Endothelial cell (in vitro differentiated cells): ENCODE measurements at regions not wholly inside any gene's neighbourhood (a gene's known extent, or its start where the extent isn't known, plus 50 kb on each side); places are given as distances from the start of the nearest gene placed in this dataset.

Experiments used
- DNase-seq: peaks from one replicate; pipeline ENCODE4 v3.0.0; 2021; ENCODE audit warnings: low spot score
- H3K27ac Mint-ChIP-seq: one replicate; pipeline ENCODE4 v1.8.0; 2021; ENCODE audit warnings: mixed read lengths, inconsistent platforms; ENCODE audit not compliant: unreplicated experiment
- H3K27me3 Mint-ChIP-seq: one replicate; pipeline ENCODE4 v1.8.0; 2021; ENCODE audit warnings: mild to moderate bottlenecking, moderate library complexity, mixed read lengths, inconsistent platforms; ENCODE audit not compliant: unreplicated experiment
- H3K36me3 Mint-ChIP-seq: one replicate; pipeline ENCODE4 v1.8.0; 2021; ENCODE audit warnings: mild to moderate bottlenecking, low read depth, mixed read lengths, inconsistent platforms; ENCODE audit not compliant: unreplicated experiment
- H3K4me1 Mint-ChIP-seq: one replicate; pipeline ENCODE4 v1.8.0; 2021; ENCODE audit warnings: mild to moderate bottlenecking, mixed read lengths, inconsistent platforms; ENCODE audit not compliant: unreplicated experiment
- H3K4me3 Mint-ChIP-seq: one replicate; pipeline ENCODE4 v1.8.0; 2021; ENCODE audit warnings: mild to moderate bottlenecking, mixed read lengths, inconsistent platforms; ENCODE audit not compliant: unreplicated experiment
- H3K9me3 Mint-ChIP-seq: one replicate; pipeline ENCODE4 v1.8.0; 2021; ENCODE audit warnings: mixed read lengths, inconsistent platforms; ENCODE audit not compliant: unreplicated experiment
- CTCF ChIP-seq: fragments of 200-600 bp; sonication (generic); IDR thresholded peaks from one replicate; pipeline ENCODE4 v1.5.0; 2021; ENCODE audit warnings: antibody characterized with exemption; ENCODE audit not compliant: unreplicated experiment

GRCh38 chr13:105830821-105831220 is 704.6 kb downstream of the EFNB2 start:
- Mint-ChIP-seq H3K9me3 (no peaks in the 10 kb centered on the region), H3K36me3 (no peaks in the 10 kb centered on the region), H3K4me3 (no peak overlapping the region), H3K27me3 (peaks cover 1% of the 10 kb centered on the region), H3K4me1 (peaks cover 16% of the 10 kb centered on the region), H3K27ac (no peak overlapping the region)
- no peak for DNase-seq
- TF ChIP-seq CTCF = no peak

- Mint-ChIP-seq H3K36me3 (no peaks in the 10 kb centered on the region), H3K27ac (peak overlapping the region; percentile 86), H3K4me3 (no peak overlapping the region), H3K9me3 (no peaks in the 10 kb centered on the region), H3K4me1 (peaks cover 12% of the 10 kb centered on the region), H3K27me3 (peaks cover 3% of the 10 kb centered on the region)
- peak; percentile 6 for DNase-seq
- no peak for TF ChIP-seq CTCF
Observed at GRCh38 chr13:105827111-105827809, 708.2 kb downstream of the EFNB2 start.

- Mint-ChIP-seq H3K36me3 (no peaks in the 10 kb centered on the region), H3K4me3 (no peak overlapping the region), H3K9me3 (no peaks in the 10 kb centered on the region), H3K4me1 (peaks cover 12% of the 10 kb centered on the region), H3K27ac (no peak overlapping the region), H3K27me3 (peaks cover 4% of the 10 kb centered on the region)
- DNase-seq = no peak
- no peak for TF ChIP-seq CTCF
Observed at GRCh38 chr13:105825071-105825470, 710.4 kb downstream of the EFNB2 start.

GRCh38 chr13:105821337-105821736 is 714.1 kb downstream of the EFNB2 start:
- no peaks in the 10 kb centered on the region for H3K36me3 Mint-ChIP-seq
- H3K27ac Mint-ChIP-seq = no peak overlapping the region
- TF ChIP-seq CTCF = no peak
- no peaks in the 10 kb centered on the region for H3K9me3 Mint-ChIP-seq
- peaks cover 5% of the 10 kb centered on the region for H3K4me1 Mint-ChIP-seq
- H3K4me3 Mint-ChIP-seq = no peak overlapping the region
- peaks cover 4% of the 10 kb centered on the region for H3K27me3 Mint-ChIP-seq
- no peak for DNase-seq

- no peak for TF ChIP-seq CTCF
- DNase-seq = no peak
- Mint-ChIP-seq H3K4me1 (peaks cover 3% of the 10 kb centered on the region), H3K4me3 (no peak overlapping the region), H3K27ac (no peak overlapping the region), H3K9me3 (no peaks in the 10 kb centered on the region), H3K36me3 (no peaks in the 10 kb centered on the region), H3K27me3 (peaks cover 4% of the 10 kb centered on the region)
Observed at GRCh38 chr13:105820415-105820814, 715.0 kb downstream of the EFNB2 start.
